HCT116 (cell line): ENCODE measurements at regions not wholly inside any gene's neighbourhood (a gene's known extent, or its start where the extent isn't known, plus 50 kb on each side); places are given as distances from the start of the nearest gene placed in this dataset.

Experiments
- ATAC-seq: fragments of 200-7000 bp; cut with Tn5 transposase; 2 replicates; pipeline ENCODE4 v1.9.1; 2020; ENCODE audit warnings: mild to moderate bottlenecking, moderate library complexity
- BruUV-seq: library from RNA; stranded (reverse); fragments of 400-500 nt; replicated peaks from 2 replicates; lab custom pipeline; 2021; lab: Mats Ljungman, UMichigan
- CTCF ChIA-PET: fragments of 300-600 bp; sonication (Branson Sonifier 250); formaldehyde crosslinking; loops from one replicate; lab custom pipeline; 2021; ENCODE audit warnings: antibody characterized with exemption; lab: Charles Lee
- POLR2A ChIA-PET: fragments of 300-600, 350-600 bp; sonication (Branson Sonifier 250); formaldehyde crosslinking; loops from one replicate; lab custom pipeline; 2021; ENCODE audit warnings: antibody characterized with exemption; lab: Charles Lee
- RAD21 ChIA-PET, 2 experiments: fragments of 300-600 bp; sonication (Branson Sonifier 250); formaldehyde crosslinking; loops; one replicate each; lab custom pipeline; 2023; ENCODE audit warnings: low total read pairs in 2 of 2; ENCODE audit not compliant: uncharacterized antibody in 2 of 2, unreplicated experiment in 2 of 2, low non-redundant PET in 1 of 2; lab: Charles Lee
- DNase-seq: peaks from one replicate; pipeline ENCODE4 v3.0.0-alpha.2; 2010; ENCODE audit warnings: low read depth, low spot score
- H2AFZ ChIP-seq: fragments of 200-600 bp; shearing (Covaris generic), sonication (generic); 2 replicates; pipeline ENCODE4 v1.6.1; 2017; ENCODE audit warnings: low read depth, mixed run types, mixed read lengths, antibody characterized with exemption, low read length; ENCODE audit not compliant: poor library complexity, severe bottlenecking
- H3K27ac ChIP-seq: 2 replicates; pipeline ENCODE4 v1.5.1; 2012; ENCODE audit warnings: low read depth, low read length
- H3K27me3 ChIP-seq: fragments of 200-600 bp; sonication (generic); 2 replicates; pipeline ENCODE4 v1.6.1; 2016; ENCODE audit warnings: mixed run types, low read length, mixed read lengths; ENCODE audit not compliant: insufficient read depth
- H3K36me3 ChIP-seq, 2 experiments: fragments of 200-500 bp in 1 of 2; fragments of 200-600 bp in 1 of 2; sonication (Bioruptor generic) in 1 of 2; sonication (generic) in 1 of 2; 2 replicates each; pipeline versions ENCODE4 v1.5.1 to v1.6.1; 2014 to 2016; ENCODE audit warnings: low read length in 2 of 2, inconsistent platforms in 1 of 2, mixed read lengths in 1 of 2, mixed run types in 1 of 2; ENCODE audit not compliant: insufficient read depth in 2 of 2, control insufficient read depth in 1 of 2
- H3K4me1 ChIP-seq, 2 experiments: fragments of 200-600 bp in 1 of 2; sonication (generic) in 1 of 2; 2 replicates each; pipeline versions ENCODE4 v1.5.1 to v1.6.1; 2012 to 2017; ENCODE audit warnings: low read length in 2 of 2, inconsistent platforms in 1 of 2, mild to moderate bottlenecking in 1 of 2, mixed read lengths in 1 of 2, mixed run types in 1 of 2, moderate library complexity in 1 of 2; ENCODE audit not compliant: insufficient read depth in 2 of 2, control insufficient read depth in 1 of 2
- H3K4me2 ChIP-seq: fragments of 200-600 bp; sonication (generic); 2 replicates; pipeline ENCODE4 v1.6.1; 2017; ENCODE audit warnings: mixed run types, low read length, mixed read lengths
- H3K4me3 ChIP-seq, 2 experiments: fragments of 200-600 bp in 1 of 2; sonication (generic) in 1 of 2; replicated peaks in 1 of 2; 2 replicates each; pipeline ENCODE4 v1.5.1; 2011 to 2016; ENCODE audit warnings: low read length in 2 of 2, control low read depth in 1 of 2, low read depth in 1 of 2, mild to moderate bottlenecking in 1 of 2, mixed read lengths in 1 of 2, mixed run types in 1 of 2
- H3K79me2 ChIP-seq: fragments of 200-600 bp; sonication (generic); 2 replicates; pipeline ENCODE4 v1.6.1; 2017; ENCODE audit warnings: mild to moderate bottlenecking, mixed run types, low read length, moderate library complexity, mixed read lengths; ENCODE audit not compliant: insufficient read depth
- H3K9ac ChIP-seq: fragments of 200-600 bp; sonication (generic); 2 replicates; pipeline ENCODE4 v1.6.1; 2016; ENCODE audit warnings: low read length, mixed read lengths
- H3K9me2 ChIP-seq: fragments of 200-600 bp; sonication (generic), shearing (Covaris generic); 2 replicates; pipeline ENCODE4 v1.6.1; 2017; ENCODE audit warnings: mixed run types, mild to moderate bottlenecking, moderate library complexity; ENCODE audit not compliant: insufficient read depth
- H3K9me3 ChIP-seq, 2 experiments: fragments of 200-500 bp in 1 of 2; fragments of 200-600 bp in 1 of 2; sonication (Bioruptor generic) in 1 of 2; sonication (generic) in 1 of 2; 2 replicates each; pipeline ENCODE4 v1.6.1; 2014 to 2017; ENCODE audit warnings: low read length in 2 of 2, mixed read lengths in 2 of 2, inconsistent platforms in 1 of 2, low read depth in 1 of 2, mild to moderate bottlenecking in 1 of 2, mixed run types in 1 of 2, moderate library complexity in 1 of 2; ENCODE audit not compliant: control insufficient read depth in 1 of 2, insufficient read depth in 1 of 2
- H4K20me1 ChIP-seq: fragments of 200-600 bp; sonication (generic), shearing (Covaris generic); 2 replicates; pipeline ENCODE4 v1.6.1; 2017; ENCODE audit warnings: mixed run types, mild to moderate bottlenecking, moderate library complexity; ENCODE audit not compliant: insufficient read depth
- ATF3 ChIP-seq: IDR thresholded peaks from 2 replicates; pipeline ENCODE4 v1.6.1; 2012
- CTCF ChIP-seq, 3 experiments: fragments of 200-600 bp in 1 of 3; sonication (generic) in 1 of 3; IDR thresholded peaks in 2 of 3; conservative IDR thresholded peaks in 1 of 3; 2 replicates each; pipeline ENCODE4 v1.5.1; 2012 to 2017; ENCODE audit warnings: low read depth in 2 of 3, low read length in 2 of 3, antibody characterized with exemption in 1 of 3, borderline replicate concordance in 1 of 3, control low read depth in 1 of 3, mild to moderate bottlenecking in 1 of 3, mixed read lengths in 1 of 3, mixed run types in 1 of 3, moderate library complexity in 1 of 3; ENCODE audit not compliant: insufficient read depth in 1 of 3
- EZH2 ChIP-seq: fragments of 200-600 bp; sonication (generic); IDR thresholded peaks from 2 replicates; pipeline ENCODE4 v1.6.1; 2017; ENCODE audit warnings: antibody characterized with exemption, mixed run types
- MAX ChIP-seq: IDR thresholded peaks from 2 replicates; pipeline ENCODE4 v1.6.1; 2012
- POLR2A ChIP-seq: IDR thresholded peaks from 2 replicates; pipeline ENCODE4 v1.7.0; 2011; ENCODE audit warnings: borderline replicate concordance; ENCODE audit not compliant: insufficient read depth, insufficient read length; ENCODE audit errors: extremely low read depth
- POLR2AphosphoS5 ChIP-seq: IDR thresholded peaks from 2 replicates; pipeline ENCODE4 v1.6.1; 2011; ENCODE audit warnings: mild to moderate bottlenecking, low read depth, low read length, moderate library complexity
- SP1 ChIP-seq: IDR thresholded peaks from 2 replicates; pipeline ENCODE4 v1.6.1; 2012; ENCODE audit warnings: low read depth
- ZBTB33 ChIP-seq: IDR thresholded peaks from 2 replicates; pipeline ENCODE4 v1.6.1; 2011; ENCODE audit warnings: mild to moderate bottlenecking, low read length, moderate library complexity; ENCODE audit not compliant: insufficient replicate concordance; ENCODE audit errors: extremely low read depth
- ZNF274 ChIP-seq: fragments of 200-500 bp; sonication (Bioruptor generic); IDR thresholded peaks from 2 replicates; pipeline ENCODE4 v1.6.1; 2014; ENCODE audit warnings: mild to moderate bottlenecking, low read depth, low read length, inconsistent platforms
- intact Hi-C: fragments of 100-400 bp; cut with micrococcal nuclease; formaldehyde crosslinking; loops from 2 replicates; pipeline ENCODE4 v1.10.0; 2022

- TF ChIP-seq POLR2AphosphoS5: no peak
- no peak for TF ChIP-seq ZBTB33
- no peak for TF ChIP-seq EZH2
- TF ChIP-seq ZNF274: no peak
- TF ChIP-seq ATF3: no peak
- no peak for TF ChIP-seq SP1
- no peak for TF ChIP-seq CTCF (IDR thresholded peaks at IDR 0.05 in 2 of 3, conservative IDR thresholded peaks at IDR 0.05 in 1 of 3; ENCODE audit: borderline replicate concordance in 1 of 3, insufficient read depth in 1 of 3, low read depth in 2 of 3, low read length in 2 of 3)
- TF ChIP-seq POLR2A: no peak
Measured at GRCh38 chr20:1824181-1824580, 71.0 kb upstream of the SIRPA start (continued).

GRCh38 chr20:1823450-1823844 is 71.8 kb upstream of the SIRPA start:
- no peak overlapping the region for H3K4me3 ChIP-seq
- H3K36me3 ChIP-seq: no peaks in the 10 kb centered on the region
- intact Hi-C loops: no loop called here
- no peaks in the 10 kb centered on the region for H3K9me3 ChIP-seq
- no peak for TF ChIP-seq MAX
- H3K27me3 ChIP-seq: 0 out of 2 replicates have a peak, but pooled peaks cover 3% of the 10 kb centered on the region
- POLR2A ChIA-PET: no interaction called here
- DNase-seq (no peak), ATAC-seq (no peak)
- H3K27ac ChIP-seq: no peak overlapping the region
- no TSS peak for BruUV-seq
- CTCF ChIA-PET: no interaction called here
- H3K4me2 ChIP-seq: no peak overlapping the region
- peaks cover 4 to 11% of the 10 kb centered on the region in 2 experiments; a peak in 3 of 4 replicates for H3K4me1 ChIP-seq
- H3K9me2 ChIP-seq: no peaks in the 10 kb centered on the region
- RAD21 ChIA-PET: no interaction called here
- no peak overlapping the region for H3K9ac ChIP-seq
- no peaks in the 10 kb centered on the region for H4K20me1 ChIP-seq
- H3K79me2 ChIP-seq: no peaks in the 10 kb centered on the region
- no peak overlapping the region for H2AFZ ChIP-seq
